Left ventricle myocardium inferior (tissue), 1 donor: ENCODE measurements at regions not wholly inside any gene's neighbourhood (a gene's known extent, or its start where the extent isn't known, plus 50 kb on each side); places are given as distances from the start of the nearest gene placed in this dataset.

Experiments
- DNase-seq: peaks from one replicate; pipeline ENCODE4 v3.0.0-alpha.2; 2020
- H3K27ac ChIP-seq: fragments of 200-600 bp; replicated peaks from 2 replicates; pipeline ENCODE4 v1.8.0; 2021
- H3K27me3 ChIP-seq: fragments of 200-600 bp; 2 replicates; pipeline ENCODE4 v1.8.0; 2021; ENCODE audit warnings: low read depth
- H3K36me3 ChIP-seq: fragments of 200-600 bp; 2 replicates; pipeline ENCODE4 v1.8.0; 2021
- H3K4me1 ChIP-seq: fragments of 200-600 bp; 2 replicates; pipeline ENCODE4 v1.8.0; 2021
- H3K4me3 ChIP-seq: fragments of 200-600 bp; 2 replicates; pipeline ENCODE4 v1.8.0; 2021; ENCODE audit warnings: mild to moderate bottlenecking, moderate library complexity
- H3K9me3 ChIP-seq: fragments of 200-600 bp; replicated peaks from 2 replicates; pipeline ENCODE4 v1.8.0; 2021
- intact Hi-C: fragments of 100-400 bp; cut with micrococcal nuclease; formaldehyde crosslinking; loops from one replicate; pipeline ENCODE4 v1.11.0; 2022
- TF ChIP-seq, protein P1 (sequence below): fragments of 200-600 bp; IDR thresholded peaks from 2 replicates; pipeline ENCODE4 v1.8.0; 2021; ENCODE audit warnings: antibody characterized with exemption, mild to moderate bottlenecking, borderline replicate concordance
- donor health status: DM: no; HTN: yes; CAD: no; lungs with severe emphysema.

- Histone ChIP-seq H3K27me3 (no peaks in the 10 kb centered on the region), H3K27ac (no peak overlapping the region), H3K4me3 (no peak overlapping the region), H3K4me1 (peaks cover 11% of the 10 kb centered on the region), H3K36me3 (no peaks in the 10 kb centered on the region), H3K9me3 (no peaks in the 10 kb centered on the region)
- TF ChIP-seq, protein P1, sequence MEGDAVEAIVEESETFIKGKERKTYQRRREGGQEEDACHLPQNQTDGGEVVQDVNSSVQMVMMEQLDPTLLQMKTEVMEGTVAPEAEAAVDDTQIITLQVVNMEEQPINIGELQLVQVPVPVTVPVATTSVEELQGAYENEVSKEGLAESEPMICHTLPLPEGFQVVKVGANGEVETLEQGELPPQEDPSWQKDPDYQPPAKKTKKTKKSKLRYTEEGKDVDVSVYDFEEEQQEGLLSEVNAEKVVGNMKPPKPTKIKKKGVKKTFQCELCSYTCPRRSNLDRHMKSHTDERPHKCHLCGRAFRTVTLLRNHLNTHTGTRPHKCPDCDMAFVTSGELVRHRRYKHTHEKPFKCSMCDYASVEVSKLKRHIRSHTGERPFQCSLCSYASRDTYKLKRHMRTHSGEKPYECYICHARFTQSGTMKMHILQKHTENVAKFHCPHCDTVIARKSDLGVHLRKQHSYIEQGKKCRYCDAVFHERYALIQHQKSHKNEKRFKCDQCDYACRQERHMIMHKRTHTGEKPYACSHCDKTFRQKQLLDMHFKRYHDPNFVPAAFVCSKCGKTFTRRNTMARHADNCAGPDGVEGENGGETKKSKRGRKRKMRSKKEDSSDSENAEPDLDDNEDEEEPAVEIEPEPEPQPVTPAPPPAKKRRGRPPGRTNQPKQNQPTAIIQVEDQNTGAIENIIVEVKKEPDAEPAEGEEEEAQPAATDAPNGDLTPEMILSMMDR: no peak
- intact Hi-C loops: no loop called here
- no peak for DNase-seq
These were observed 180.0 kb downstream of the FGFR2 start for GRCh38 chr10:121418126-121418777.

- H3K36me3 ChIP-seq: no peaks in the 10 kb centered on the region
- no peaks in the 10 kb centered on the region for H3K9me3 ChIP-seq
- intact Hi-C loops: no loop called here
- no peak overlapping the region for H3K27ac ChIP-seq
- no peak overlapping the region for H3K4me3 ChIP-seq
- TF ChIP-seq, protein P1: no peak
- no peaks in the 10 kb centered on the region for H3K27me3 ChIP-seq
- H3K4me1 ChIP-seq: peaks cover 11% of the 10 kb centered on the region
- DNase-seq: no peak
These were observed 178.2 kb downstream of the FGFR2 start for GRCh38 chr10:121420006-121420405.

GRCh38 chr10:121422096-121422495 lies 176.1 kb downstream of the FGFR2 start:
- no peak for DNase-seq
- TF ChIP-seq, protein P1: no peak
- Histone ChIP-seq H3K27ac (no peak overlapping the region), H3K4me3 (no peak overlapping the region), H3K27me3 (no peaks in the 10 kb centered on the region), H3K4me1 (peaks cover 8% of the 10 kb centered on the region), H3K36me3 (no peaks in the 10 kb centered on the region), H3K9me3 (no peaks in the 10 kb centered on the region)
- intact Hi-C loops: no loop called here

- intact Hi-C loops: no loop called here
- Histone ChIP-seq H3K36me3 (no peaks in the 10 kb centered on the region), H3K27me3 (no peaks in the 10 kb centered on the region), H3K4me1 (no peaks in the 10 kb centered on the region), H3K27ac (no peak overlapping the region), H3K9me3 (no peaks in the 10 kb centered on the region), H3K4me3 (no peak overlapping the region)
- TF ChIP-seq, protein P1: no peak
- DNase-seq: no peak
These were observed 172.6 kb downstream of the FGFR2 start for GRCh38 chr10:121425623-121426022.

DNA sequence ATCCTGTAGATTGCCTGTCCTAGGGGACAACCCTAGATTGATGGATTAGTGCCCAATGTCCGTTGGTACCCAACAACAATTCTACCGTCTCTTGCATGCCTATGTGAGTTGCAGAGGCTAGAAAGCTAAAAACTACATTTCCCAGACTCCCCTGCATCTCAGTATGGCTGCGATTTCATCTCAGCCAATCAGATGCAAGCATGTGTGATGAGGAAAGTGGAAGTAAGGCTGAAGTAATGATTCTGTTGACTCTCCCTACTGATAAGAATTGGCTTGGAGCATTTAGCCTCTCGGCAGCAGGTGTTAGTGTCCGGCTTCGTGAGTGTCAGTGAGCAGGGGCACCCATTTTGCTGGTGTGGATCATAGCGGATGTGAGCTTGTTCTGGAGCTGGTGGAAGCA lies 171.9 kb downstream of the FGFR2 start:
- Histone ChIP-seq H3K4me1 (no peaks in the 10 kb centered on the region), H3K36me3 (no peaks in the 10 kb centered on the region), H3K27me3 (no peaks in the 10 kb centered on the region), H3K9me3 (no peaks in the 10 kb centered on the region), H3K4me3 (no peak overlapping the region), H3K27ac (no peak overlapping the region)
- DNase-seq: no peak
- TF ChIP-seq, protein P1: no peak
- intact Hi-C loops: no loop called here
